ENCODE measurements at regions not wholly inside any gene's neighbourhood (a gene's known extent, or its start where the extent isn't known, plus 50 kb on each side); places are given as distances from the start of the nearest gene placed in this dataset.
"Not testable (repeated sequence)": the region's sequence is repeated elsewhere in the genome, so short reads cannot be mapped to it uniquely, and the experiment has no call there.

- Histone ChIP-seq H4K20me1 (no peaks in the 10 kb centered on the region), H3K27me3 (no peaks in the 10 kb centered on the region), H3K27ac (no peak overlapping the region), H3K36me3 (no peaks in the 10 kb centered on the region), H3K9me3 (peaks cover 10% of the 10 kb centered on the region), H3K4me1 (no peaks in the 10 kb centered on the region), H3K4me3 (no peak overlapping the region), H3K9ac (no peak overlapping the region), H3K4me2 (no peak overlapping the region)
- no peak for TF ChIP-seq Cebpa-rat (IDR thresholded peaks at IDR 0.05)
Observed at GRCh38 chr14:28630100-28630499, 136.5 kb upstream of the FOXG1 start.

GRCh38 chr14:28635387-28635786 is 131.2 kb upstream of the FOXG1 start:
- Histone ChIP-seq H3K4me1 (no peaks in the 10 kb centered on the region), H4K20me1 (no peaks in the 10 kb centered on the region), H3K9ac (no peak overlapping the region), H3K4me3 (no peak overlapping the region), H3K36me3 (no peaks in the 10 kb centered on the region), H3K4me2 (no peak overlapping the region), H3K9me3 (peaks cover 10% of the 10 kb centered on the region), H3K27me3 (no peaks in the 10 kb centered on the region), H3K27ac (no peak overlapping the region)
- TF ChIP-seq Cebpa-rat (IDR thresholded peaks at IDR 0.05) = no peak

- not testable (repeated sequence) for H3K27ac ChIP-seq, H3K4me1 ChIP-seq, H4K20me1 ChIP-seq, H3K9ac ChIP-seq, H3K4me2 ChIP-seq, H3K27me3 ChIP-seq, H3K4me3 ChIP-seq, H3K36me3 ChIP-seq, H3K9me3 ChIP-seq
Observed at GRCh38 chr14:28635816-28636215, 130.8 kb upstream of the FOXG1 start.

- H4K20me1 ChIP-seq, H3K27ac ChIP-seq, H3K4me2 ChIP-seq, H3K9ac ChIP-seq, H3K4me1 ChIP-seq, H3K9me3 ChIP-seq, H3K27me3 ChIP-seq, H3K4me3 ChIP-seq, H3K36me3 ChIP-seq: not testable (repeated sequence)
Observed at GRCh38 chr14:28641189-28641588, 125.4 kb upstream of the FOXG1 start.

GRCh38 chr14:28651148-28651547 is 115.4 kb upstream of the FOXG1 start:
- no peak overlapping the region for H3K9ac ChIP-seq
- H3K27ac ChIP-seq = no peak overlapping the region
- H4K20me1 ChIP-seq = no peaks in the 10 kb centered on the region
- no peaks in the 10 kb centered on the region for H3K9me3 ChIP-seq
- no peak overlapping the region for H3K4me3 ChIP-seq
- H3K27me3 ChIP-seq = no peaks in the 10 kb centered on the region
- H3K36me3 ChIP-seq = no peaks in the 10 kb centered on the region
- H3K4me1 ChIP-seq = no peaks in the 10 kb centered on the region
- no peak for TF ChIP-seq Cebpa-rat (IDR thresholded peaks at IDR 0.05)
- H3K4me2 ChIP-seq = no peak overlapping the region

- Histone ChIP-seq H4K20me1 (no peaks in the 10 kb centered on the region), H3K4me3 (no peak overlapping the region), H3K27me3 (no peaks in the 10 kb centered on the region), H3K36me3 (no peaks in the 10 kb centered on the region), H3K9me3 (no peaks in the 10 kb centered on the region), H3K9ac (no peak overlapping the region), H3K27ac (no peak overlapping the region), H3K4me2 (no peak overlapping the region), H3K4me1 (no peaks in the 10 kb centered on the region)
- no peak for TF ChIP-seq Cebpa-rat (IDR thresholded peaks at IDR 0.05)
Observed at GRCh38 chr14:28652782-28653181, 113.8 kb upstream of the FOXG1 start.

- Histone ChIP-seq H3K4me1 (no peaks in the 10 kb centered on the region), H3K4me2 (no peak overlapping the region), H3K27me3 (no peaks in the 10 kb centered on the region), H3K9me3 (no peaks in the 10 kb centered on the region), H3K27ac (no peak overlapping the region), H3K4me3 (no peak overlapping the region), H3K9ac (no peak overlapping the region), H4K20me1 (no peaks in the 10 kb centered on the region), H3K36me3 (no peaks in the 10 kb centered on the region)
- no peak for TF ChIP-seq Cebpa-rat (IDR thresholded peaks at IDR 0.05)
Observed at GRCh38 chr14:28653521-28653920, 113.1 kb upstream of the FOXG1 start.

- Histone ChIP-seq H3K4me3 (no peak overlapping the region), H3K9me3 (no peaks in the 10 kb centered on the region), H3K36me3 (no peaks in the 10 kb centered on the region), H3K27ac (no peak overlapping the region), H4K20me1 (no peaks in the 10 kb centered on the region), H3K9ac (no peak overlapping the region), H3K4me1 (no peaks in the 10 kb centered on the region), H3K27me3 (no peaks in the 10 kb centered on the region), H3K4me2 (no peak overlapping the region)
- TF ChIP-seq Cebpa-rat (IDR thresholded peaks at IDR 0.05) = no peak
Observed at GRCh38 chr14:28656704-28657255, 109.8 kb upstream of the FOXG1 start.

GRCh38 chr14:28661171-28661772 is 105.3 kb upstream of the FOXG1 start:
- Histone ChIP-seq H3K4me1 (no peaks in the 10 kb centered on the region), H3K27me3 (no peaks in the 10 kb centered on the region), H3K4me3 (no peak overlapping the region), H3K9me3 (no peaks in the 10 kb centered on the region), H3K9ac (no peak overlapping the region), H3K27ac (no peak overlapping the region), H3K36me3 (no peaks in the 10 kb centered on the region), H4K20me1 (no peaks in the 10 kb centered on the region), H3K4me2 (no peak overlapping the region)
- TF ChIP-seq Cebpa-rat (IDR thresholded peaks at IDR 0.05) = no peak

- Histone ChIP-seq H3K4me3 (no peak overlapping the region), H3K4me2 (no peak overlapping the region), H3K27me3 (no peaks in the 10 kb centered on the region), H3K9ac (no peak overlapping the region), H3K4me1 (no peaks in the 10 kb centered on the region), H4K20me1 (no peaks in the 10 kb centered on the region), H3K27ac (no peak overlapping the region), H3K36me3 (no peaks in the 10 kb centered on the region), H3K9me3 (no peaks in the 10 kb centered on the region)
- no peak for TF ChIP-seq Cebpa-rat (IDR thresholded peaks at IDR 0.05)
Observed at GRCh38 chr14:28666961-28667360, 99.6 kb upstream of the FOXG1 start.

GRCh38 chr14:28671425-28671824 is 95.2 kb upstream of the FOXG1 start:
- Histone ChIP-seq H3K36me3 (no peaks in the 10 kb centered on the region), H3K27me3 (no peaks in the 10 kb centered on the region), H3K9ac (no peak overlapping the region), H3K9me3 (no peaks in the 10 kb centered on the region), H3K4me2 (no peak overlapping the region), H4K20me1 (no peaks in the 10 kb centered on the region), H3K4me1 (no peaks in the 10 kb centered on the region), H3K27ac (no peak overlapping the region), H3K4me3 (no peak overlapping the region)
- no peak for TF ChIP-seq Cebpa-rat (IDR thresholded peaks at IDR 0.05)
